ENCODE measurements at regions not wholly inside any gene's neighbourhood (a gene's known extent, or its start where the extent isn't known, plus 50 kb on each side); places are given as distances from the start of the nearest gene placed in this dataset.
"Not testable (repeated sequence)": the region's sequence is repeated elsewhere in the genome, so short reads cannot be mapped to it uniquely, and the experiment has no call there.

DNA sequence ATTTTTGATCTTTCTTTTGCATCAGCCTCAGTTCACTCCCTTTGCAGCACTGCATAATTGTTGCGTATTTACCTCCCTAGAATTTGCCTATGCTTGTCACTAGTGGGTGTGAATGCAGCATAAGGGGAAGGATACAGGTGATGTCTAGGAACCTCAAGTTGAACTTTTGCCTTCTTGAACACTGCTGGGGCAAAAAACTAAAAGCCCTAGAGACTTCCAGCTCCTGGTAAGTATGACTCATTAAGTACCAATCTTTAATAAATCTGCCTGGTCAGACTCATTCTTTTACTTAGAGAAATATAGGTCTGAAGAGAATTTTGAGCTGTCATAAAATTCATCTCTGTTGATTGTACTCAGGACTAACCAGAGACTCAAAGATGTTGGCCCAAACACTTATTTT lies 547.3 kb upstream of the FANCL start:
- Mint-ChIP-seq H3K27ac (no peak overlapping the region), H3K27me3 (ENCODE audit: low read depth) (no peaks in the 10 kb centered on the region)

DNA sequence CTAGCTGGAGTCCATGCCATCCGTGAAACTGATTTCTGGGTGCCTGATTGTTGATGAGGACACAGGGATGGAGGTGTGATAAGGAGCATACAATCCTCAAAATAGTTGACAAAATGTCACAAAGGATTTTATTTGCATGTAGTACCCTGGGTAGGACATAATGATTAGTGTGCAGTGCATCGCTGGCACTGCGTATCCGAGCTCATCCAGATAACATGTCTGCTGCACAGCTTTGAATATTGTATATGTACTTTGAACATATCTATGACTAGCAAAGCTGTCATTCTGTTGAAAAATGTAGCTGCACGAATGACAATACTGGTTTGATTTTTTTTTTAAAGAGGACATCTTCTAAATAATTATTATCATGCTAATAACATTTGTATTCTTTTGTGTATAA lies 529.7 kb upstream of the FANCL start:
- Mint-ChIP-seq H3K27ac (no peak overlapping the region), H3K4me1 (ENCODE audit: low read depth) (no peaks in the 10 kb centered on the region), H3K9me3 (ENCODE audit: insufficient read depth) (no peaks in the 10 kb centered on the region), H3K27me3 (ENCODE audit: low read depth) (peaks cover 7% of the 10 kb centered on the region), H3K36me3 (ENCODE audit: low read depth) (no peaks in the 10 kb centered on the region), H3K4me3 (no peak overlapping the region)
- ChIA-PET POLR2A (no interaction called here), CTCF (no interaction called here)
- DNase-seq (no peak), ATAC-seq (no peak)

More for the DNA sequence above, 547.3 kb upstream of the FANCL start:
- no peaks in the 10 kb centered on the region for H3K4me1 Mint-ChIP-seq (ENCODE audit: low read depth)
- ChIA-PET POLR2A (no interaction called here), CTCF (no interaction called here)
- H3K9me3 Mint-ChIP-seq (ENCODE audit: insufficient read depth): no peaks in the 10 kb centered on the region
- no peaks in the 10 kb centered on the region for H3K36me3 Mint-ChIP-seq (ENCODE audit: low read depth)
- DNase-seq (no peak), ATAC-seq (no peak)
- no peak overlapping the region for H3K4me3 Mint-ChIP-seq

- DNase-seq: no peak
- ChIA-PET CTCF (no interaction called here), POLR2A (no interaction called here)
- Mint-ChIP-seq H3K4me3 (no peak overlapping the region), H3K27me3 (ENCODE audit: low read depth) (peaks cover 7% of the 10 kb centered on the region), H3K36me3 (ENCODE audit: low read depth) (no peaks in the 10 kb centered on the region), H3K9me3 (ENCODE audit: insufficient read depth) (no peaks in the 10 kb centered on the region), H3K27ac (no peak overlapping the region), H3K4me1 (ENCODE audit: low read depth) (no peaks in the 10 kb centered on the region)
- ATAC-seq: no peak
Measured at GRCh38 chr2:58769864-58770234, 528.7 kb upstream of the FANCL start.

GRCh38 chr2:58769111-58769863 lies 528.2 kb upstream of the FANCL start:
- no peak for ATAC-seq
- Mint-ChIP-seq H3K27ac (no peak overlapping the region), H3K4me1 (ENCODE audit: low read depth) (peaks cover 3% of the 10 kb centered on the region), H3K36me3 (ENCODE audit: low read depth) (no peaks in the 10 kb centered on the region), H3K9me3 (ENCODE audit: insufficient read depth) (no peaks in the 10 kb centered on the region), H3K4me3 (no peak overlapping the region), H3K27me3 (ENCODE audit: low read depth) (peaks cover 7% of the 10 kb centered on the region)
- no peak for DNase-seq
- ChIA-PET CTCF (no interaction called here), POLR2A (no interaction called here)

- no peak overlapping the region for H3K4me3 Mint-ChIP-seq
- H3K27me3 Mint-ChIP-seq (ENCODE audit: low read depth): peaks cover 7% of the 10 kb centered on the region
- H3K27ac Mint-ChIP-seq: no peak overlapping the region
- H3K4me1 Mint-ChIP-seq (ENCODE audit: low read depth): peaks cover 3% of the 10 kb centered on the region
- no peaks in the 10 kb centered on the region for H3K36me3 Mint-ChIP-seq (ENCODE audit: low read depth)
- DNase-seq (no peak), ATAC-seq (no peak)
- ChIA-PET POLR2A (no interaction called here), CTCF (no interaction called here)
- no peaks in the 10 kb centered on the region for H3K9me3 Mint-ChIP-seq (ENCODE audit: insufficient read depth)
Measured at GRCh38 chr2:58768715-58769080, 527.6 kb upstream of the FANCL start.

DNA sequence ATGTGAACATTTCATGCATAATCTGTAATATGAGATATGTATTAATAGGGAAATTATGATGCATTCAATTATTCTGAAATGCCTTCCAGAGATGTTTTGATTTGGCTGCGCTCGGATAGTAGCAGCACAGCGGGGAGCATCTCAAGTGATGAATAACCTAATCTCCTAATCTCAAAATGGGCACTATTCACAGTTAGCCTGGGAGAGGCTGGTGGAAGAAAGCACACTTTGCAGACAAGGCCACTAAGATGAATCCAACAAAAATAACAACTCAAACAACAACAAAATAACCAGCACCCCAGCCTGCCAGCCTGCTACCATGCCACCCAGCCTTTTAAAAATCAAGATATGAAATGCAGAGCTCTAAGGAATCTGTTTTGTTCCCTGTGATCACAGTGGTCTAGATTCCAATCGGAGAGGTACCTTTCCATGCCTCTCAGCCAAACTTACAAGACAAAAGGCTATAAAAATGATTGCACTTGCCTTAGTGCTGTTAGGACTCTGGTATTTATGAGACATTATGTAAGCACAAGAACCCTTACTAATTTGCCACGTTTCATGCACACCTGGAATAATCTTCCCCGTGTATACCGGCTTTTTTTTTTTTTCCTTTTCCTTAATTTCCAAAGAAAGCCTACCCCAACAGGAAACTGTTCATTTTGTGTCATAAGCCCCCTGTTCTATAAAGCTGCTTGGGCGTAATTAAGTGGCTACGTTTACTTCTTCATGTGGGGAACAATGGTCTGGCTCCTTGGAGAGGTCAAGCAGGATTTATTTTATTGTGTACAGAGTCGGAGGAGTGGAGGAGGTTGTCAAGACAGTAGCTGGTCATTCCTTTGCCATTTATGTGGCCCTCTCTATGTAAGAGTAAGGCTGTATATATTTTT lies 526.9 kb upstream of the FANCL start:
- POLR2A ChIA-PET: no interaction called here

GRCh38 chr2:58764338-58765104 lies 523.4 kb upstream of the FANCL start:
- Mint-ChIP-seq H3K4me1 (ENCODE audit: low read depth) (peaks cover 3% of the 10 kb centered on the region), H3K4me3 (no peak overlapping the region), H3K27ac (no peak overlapping the region), H3K27me3 (ENCODE audit: low read depth) (peaks cover 11% of the 10 kb centered on the region), H3K9me3 (ENCODE audit: insufficient read depth) (no peaks in the 10 kb centered on the region), H3K36me3 (ENCODE audit: low read depth) (no peaks in the 10 kb centered on the region)
- ATAC-seq: no peak
- DNase-seq: no peak
- CTCF ChIA-PET: interaction anchor here (1.8 kb wide), 1 partner anchor 1817 kb away, joined by 4 read pairs; no protein-coding TSS in a partner anchor
- POLR2A ChIA-PET: no interaction called here

More for the DNA sequence above, 526.9 kb upstream of the FANCL start:
- no peaks in the 10 kb centered on the region for H3K36me3 Mint-ChIP-seq (ENCODE audit: low read depth)
- H3K4me3 Mint-ChIP-seq: no peak overlapping the region
- H3K4me1 Mint-ChIP-seq (ENCODE audit: low read depth): peaks cover 3% of the 10 kb centered on the region
- H3K9me3 Mint-ChIP-seq (ENCODE audit: insufficient read depth): no peaks in the 10 kb centered on the region
- DNase-seq: no peak
- peaks cover 8% of the 10 kb centered on the region for H3K27me3 Mint-ChIP-seq (ENCODE audit: low read depth)
- H3K27ac Mint-ChIP-seq: no peak overlapping the region
- no peak for ATAC-seq
- CTCF ChIA-PET: no interaction called here

DNA sequence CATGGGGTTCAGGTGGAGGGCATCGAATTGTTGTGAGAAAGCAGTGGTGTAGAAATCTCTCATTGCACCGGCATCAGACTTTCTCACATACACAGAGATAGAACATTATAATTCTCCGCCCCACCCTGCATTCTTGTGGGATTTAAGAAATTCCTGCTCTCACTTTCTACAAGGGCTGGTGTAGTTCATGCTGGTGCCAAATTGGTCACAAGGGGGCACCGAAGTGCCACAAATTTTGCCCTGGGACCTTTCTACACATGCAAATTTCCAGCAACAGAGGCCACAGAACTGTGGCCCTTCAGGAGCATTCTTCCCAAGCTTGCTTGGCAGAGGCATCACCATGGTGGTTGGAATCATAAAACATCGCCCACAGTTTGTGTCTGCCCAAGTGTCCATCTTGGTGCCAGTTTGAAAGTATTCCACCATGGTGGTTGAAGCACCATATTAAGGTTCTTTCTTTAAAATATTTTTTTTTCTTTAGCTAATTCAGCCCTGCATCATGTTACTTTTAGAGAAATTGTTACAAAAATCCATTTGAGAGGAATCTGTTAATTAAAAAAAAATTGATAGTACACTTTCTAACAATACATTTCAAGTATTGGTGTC lies 521.2 kb upstream of the FANCL start:
- ChIA-PET CTCF (interaction anchor here (0.7 to 1.0 kb wide), 4 partner anchors 36 to 1819 kb away, joined by 3 read pairs; no protein-coding TSS in a partner anchor), POLR2A (no interaction called here)
- Mint-ChIP-seq H3K9me3 (ENCODE audit: insufficient read depth) (no peaks in the 10 kb centered on the region), H3K27ac (no peak overlapping the region), H3K4me1 (ENCODE audit: low read depth) (peaks cover 3% of the 10 kb centered on the region), H3K36me3 (ENCODE audit: low read depth) (no peaks in the 10 kb centered on the region), H3K4me3 (no peak overlapping the region), H3K27me3 (ENCODE audit: low read depth) (peaks cover 6% of the 10 kb centered on the region)
- DNase-seq: peak; percentile 32
- no peak for ATAC-seq

GRCh38 chr2:58757971-58758370 lies 516.8 kb upstream of the FANCL start:
- DNase-seq: no peak
- H3K9me3 Mint-ChIP-seq (ENCODE audit: insufficient read depth): no peaks in the 10 kb centered on the region
- H3K4me1 Mint-ChIP-seq (ENCODE audit: low read depth): no peaks in the 10 kb centered on the region
- no peak overlapping the region for H3K4me3 Mint-ChIP-seq
- peaks cover 3% of the 10 kb centered on the region for H3K27me3 Mint-ChIP-seq (ENCODE audit: low read depth)
- ATAC-seq: no peak
- ChIA-PET CTCF (no interaction called here), POLR2A (no interaction called here)
- H3K27ac Mint-ChIP-seq: no peak overlapping the region
- H3K36me3 Mint-ChIP-seq (ENCODE audit: low read depth): no peaks in the 10 kb centered on the region

- H3K27me3 Mint-ChIP-seq (ENCODE audit: low read depth): no peaks in the 10 kb centered on the region
- DNase-seq: no peak
- H3K4me1 Mint-ChIP-seq (ENCODE audit: low read depth): no peaks in the 10 kb centered on the region
- no peaks in the 10 kb centered on the region for H3K36me3 Mint-ChIP-seq (ENCODE audit: low read depth)
- ATAC-seq: no peak
- POLR2A ChIA-PET: no interaction called here
- no peak overlapping the region for H3K4me3 Mint-ChIP-seq
- no peak overlapping the region for H3K27ac Mint-ChIP-seq
- no peaks in the 10 kb centered on the region for H3K9me3 Mint-ChIP-seq (ENCODE audit: insufficient read depth)
- CTCF ChIA-PET: no interaction called here
Measured at GRCh38 chr2:58756336-58756735, 515.2 kb upstream of the FANCL start.

GRCh38 chr2:58752507-58752906 lies 511.4 kb upstream of the FANCL start:
- H3K27me3 Mint-ChIP-seq (ENCODE audit: low read depth); ATAC-seq; H3K4me3 Mint-ChIP-seq; H3K4me1 Mint-ChIP-seq (ENCODE audit: low read depth); H3K9me3 Mint-ChIP-seq (ENCODE audit: insufficient read depth); H3K36me3 Mint-ChIP-seq (ENCODE audit: low read depth); CTCF ChIA-PET; DNase-seq; POLR2A ChIA-PET; H3K27ac Mint-ChIP-seq: not testable (repeated sequence)

DNA sequence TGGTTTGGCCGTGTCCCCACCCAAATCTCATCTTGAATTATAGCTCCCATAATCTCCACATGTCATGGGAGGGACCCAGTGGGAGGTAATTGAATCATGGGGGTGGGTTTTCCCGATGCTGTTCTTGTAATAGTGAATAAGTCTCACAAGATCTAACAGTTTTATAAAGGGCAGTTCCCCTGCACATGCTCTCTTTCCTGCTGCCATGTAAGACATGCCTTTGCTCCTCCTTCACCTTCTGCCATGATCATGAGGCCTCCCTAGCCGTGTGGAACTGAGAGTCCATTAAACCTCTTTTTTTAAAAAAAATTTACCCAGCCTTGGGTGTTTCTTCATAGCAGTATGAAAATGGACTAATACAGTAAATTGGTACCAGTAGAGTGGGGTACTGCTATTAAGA lies 510.6 kb upstream of the FANCL start:
- CTCF ChIA-PET; H3K36me3 Mint-ChIP-seq (ENCODE audit: low read depth); H3K27me3 Mint-ChIP-seq (ENCODE audit: low read depth); H3K4me3 Mint-ChIP-seq; H3K9me3 Mint-ChIP-seq (ENCODE audit: insufficient read depth); DNase-seq; ATAC-seq; H3K27ac Mint-ChIP-seq; H3K4me1 Mint-ChIP-seq (ENCODE audit: low read depth); POLR2A ChIA-PET: not testable (repeated sequence)

All from activated CD8-positive, alpha-beta T cell treated with anti-CD3 and anti-CD28 coated beads, Interleukin-2, amount 10 ng/mL, durations not matched to agents 7 days and 5 days (primary cell).